HG03457 (cell line): ENCODE measurements at regions not wholly inside any gene's neighbourhood (a gene's known extent, or its start where the extent isn't known, plus 50 kb on each side); places are given as distances from the start of the nearest gene placed in this dataset.
"Not testable (repeated sequence)": the region's sequence is repeated elsewhere in the genome, so short reads cannot be mapped to it uniquely, and the experiment has no call there.

ENCODE experiments used
- ATAC-seq: cut with Tn5 transposase; IDR thresholded peaks from one replicate; pipeline ENCODE4 v1.9.1; 2021; ENCODE audit warnings: moderate number of reproducible peaks; ENCODE audit not compliant: unreplicated experiment

DNA sequence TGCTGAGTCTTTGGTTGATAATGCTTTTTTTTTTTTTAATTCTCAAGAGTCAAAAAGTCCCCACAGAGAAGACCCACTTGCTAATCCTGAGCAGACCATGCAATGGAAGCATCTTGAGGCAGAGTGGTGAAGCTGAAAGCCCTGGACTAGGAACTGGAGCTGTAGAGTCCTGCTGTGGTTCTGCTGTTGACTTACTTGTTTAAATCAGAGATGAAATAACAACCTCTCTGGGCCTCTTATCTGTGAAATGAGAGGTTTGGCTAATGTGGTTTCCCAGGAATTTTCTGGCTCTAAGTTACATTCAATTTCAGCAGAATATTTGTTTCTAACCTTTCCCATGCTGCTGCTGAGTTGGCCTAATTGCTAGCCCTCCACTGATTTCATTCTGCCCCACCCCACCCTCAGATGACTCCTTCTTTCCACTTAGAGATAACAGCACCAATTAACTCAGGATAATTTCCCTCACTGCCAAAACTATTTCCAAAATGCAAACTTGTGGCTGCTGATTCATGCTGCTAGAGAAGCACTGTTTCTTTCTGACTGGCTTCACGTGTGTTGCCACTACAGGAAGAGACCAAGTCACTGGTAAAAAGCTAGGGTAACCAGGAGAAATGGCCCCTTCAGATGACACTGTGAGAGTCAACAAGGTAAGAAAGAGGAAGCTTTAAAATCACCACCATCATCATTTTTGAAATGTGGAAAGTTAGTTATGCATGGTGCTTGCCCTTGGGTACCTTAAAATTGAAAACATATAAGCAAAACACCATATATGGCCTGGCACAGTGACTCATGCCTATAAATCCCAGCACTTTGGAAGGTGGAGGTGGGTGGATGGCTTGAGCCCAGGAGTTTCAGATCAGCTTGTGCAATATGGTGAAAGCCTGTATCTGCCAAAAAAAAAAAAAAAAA lies 326.4 kb downstream of the DCHS2 start:
- ATAC-seq = peak; percentile 84

DNA sequence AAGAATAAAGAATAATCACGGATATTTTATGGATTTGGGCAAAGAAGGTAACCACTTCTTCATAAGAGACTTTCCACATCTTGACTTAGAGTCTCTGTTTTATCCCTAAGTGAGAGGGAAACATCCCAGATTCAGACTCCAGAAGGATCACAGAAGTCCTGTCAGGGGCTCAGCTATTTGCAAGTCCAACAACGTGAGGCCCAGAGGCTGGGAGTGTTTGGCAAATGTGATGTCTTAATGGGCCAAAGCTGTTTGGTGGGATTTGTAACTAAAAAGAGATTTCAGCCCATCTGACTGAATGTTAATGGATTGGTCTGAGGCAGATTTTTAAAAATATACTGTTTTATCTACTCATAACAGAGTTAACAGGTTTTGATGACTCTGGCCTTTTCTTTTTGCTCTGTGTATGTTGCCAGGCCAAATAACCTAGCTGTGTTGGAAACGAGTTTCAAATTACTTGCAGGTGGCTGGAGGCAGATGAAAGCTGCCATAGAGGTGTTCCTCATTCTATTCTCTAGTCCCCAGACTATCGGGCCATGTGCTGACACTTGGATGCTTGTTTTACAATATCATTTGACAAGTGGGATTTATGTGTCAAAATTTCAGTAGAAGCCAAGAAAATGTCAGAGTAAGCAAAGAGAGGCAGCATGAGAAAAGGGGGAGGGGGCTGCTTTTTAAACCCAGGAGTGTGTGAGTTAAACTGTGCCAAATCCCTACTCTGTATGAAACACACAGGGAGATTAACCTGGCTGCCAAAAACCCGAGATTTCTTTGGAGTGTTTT lies 330.9 kb downstream of the DCHS2 start:
- ATAC-seq = no peak

DNA sequence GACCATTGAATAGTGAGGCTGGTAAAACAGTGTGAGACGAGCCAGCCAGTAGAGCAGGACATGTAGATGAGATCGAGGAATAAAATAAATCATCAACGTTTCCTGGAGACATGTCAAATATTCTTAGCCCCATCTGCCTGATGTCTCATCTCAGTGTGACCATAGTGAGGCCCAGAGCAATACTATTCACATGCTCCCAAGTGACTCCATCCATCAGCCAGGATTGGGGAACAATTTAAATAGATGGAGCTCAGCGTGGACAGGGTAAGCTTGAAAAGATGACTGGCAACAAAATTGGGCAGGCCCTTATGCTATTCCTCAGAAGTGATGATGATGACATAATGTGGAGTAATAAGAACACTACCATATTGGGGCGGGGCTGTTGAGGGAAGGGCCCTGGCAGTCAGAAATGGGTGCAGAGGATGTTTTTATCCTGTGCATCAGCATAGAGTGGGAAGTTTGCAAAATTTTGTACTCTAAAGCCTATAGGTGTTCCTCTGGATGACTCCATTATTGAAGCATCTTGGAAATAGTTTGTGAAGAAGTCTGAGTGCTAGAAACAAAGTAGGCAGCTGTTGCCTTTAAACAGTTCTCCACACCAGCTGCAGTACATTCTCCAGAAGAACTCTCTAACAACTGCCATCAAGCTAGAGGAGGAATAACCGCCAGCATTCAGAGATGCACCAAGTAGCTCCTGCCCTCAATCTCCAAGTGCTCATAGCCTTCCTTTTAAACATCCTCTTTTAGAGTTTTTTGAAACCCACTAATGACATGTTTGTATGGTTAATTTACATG lies 333.0 kb downstream of the DCHS2 start:
- ATAC-seq = no peak

DNA sequence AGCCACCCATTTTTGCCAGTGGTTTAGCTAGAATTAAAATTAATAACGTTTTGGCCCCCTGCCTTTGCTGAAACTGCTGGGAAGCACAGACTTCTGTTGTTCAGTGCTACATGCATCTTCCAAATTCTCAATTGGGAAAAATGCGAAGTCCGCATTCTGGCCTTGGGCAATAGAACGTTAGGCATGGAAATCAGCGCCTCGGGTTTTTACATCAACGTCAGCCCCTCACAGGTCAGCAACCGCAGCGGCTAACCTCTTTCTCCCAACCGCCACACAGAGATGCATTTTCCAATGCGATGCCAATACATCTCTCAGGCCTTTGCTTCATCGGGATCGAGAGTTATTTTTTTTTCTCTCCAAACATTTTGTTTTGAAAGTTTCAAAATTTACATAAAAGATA lies 339.1 kb downstream of the DCHS2 start:
- ATAC-seq = no peak

DNA sequence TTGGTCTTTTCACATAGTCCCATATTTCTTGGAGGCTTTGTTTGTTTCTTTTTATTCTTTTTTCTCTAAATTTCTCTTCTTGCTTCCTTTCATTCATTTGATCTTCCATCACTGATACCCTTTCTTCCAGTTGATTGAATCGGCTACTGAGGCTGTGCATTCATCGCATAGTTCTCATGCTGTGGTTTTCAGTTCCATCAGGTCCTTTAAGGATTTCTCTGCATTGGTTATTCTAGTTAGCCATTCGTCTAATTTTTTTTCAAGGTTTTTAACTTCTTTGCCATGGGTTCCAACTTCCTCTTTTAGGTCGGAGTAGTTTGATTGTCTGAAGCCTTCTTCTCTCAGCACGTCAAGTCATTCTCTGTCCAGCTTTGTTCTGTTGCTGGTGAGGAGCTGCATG lies 342.4 kb downstream of the DCHS2 start:
- ATAC-seq = not testable (repeated sequence)

DNA sequence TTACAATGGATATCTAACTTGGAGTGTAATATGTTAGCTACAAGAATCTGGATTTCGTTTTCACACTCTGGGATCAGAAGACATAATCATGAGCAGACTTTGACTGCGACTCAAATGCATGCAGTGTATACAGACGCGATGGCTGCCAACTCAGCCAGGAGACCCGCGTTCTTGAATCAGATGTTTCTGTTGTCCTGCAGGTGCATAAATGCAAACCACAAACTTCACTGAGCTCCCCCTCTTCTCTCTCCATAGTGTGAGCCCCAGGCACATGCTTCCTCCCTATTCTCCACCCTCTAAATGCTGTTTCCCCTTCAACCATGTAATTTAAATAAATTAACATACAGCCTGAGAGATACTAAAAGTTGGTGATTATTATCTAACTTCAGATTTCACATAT lies 347.9 kb downstream of the DCHS2 start:
- ATAC-seq = no peak

DNA sequence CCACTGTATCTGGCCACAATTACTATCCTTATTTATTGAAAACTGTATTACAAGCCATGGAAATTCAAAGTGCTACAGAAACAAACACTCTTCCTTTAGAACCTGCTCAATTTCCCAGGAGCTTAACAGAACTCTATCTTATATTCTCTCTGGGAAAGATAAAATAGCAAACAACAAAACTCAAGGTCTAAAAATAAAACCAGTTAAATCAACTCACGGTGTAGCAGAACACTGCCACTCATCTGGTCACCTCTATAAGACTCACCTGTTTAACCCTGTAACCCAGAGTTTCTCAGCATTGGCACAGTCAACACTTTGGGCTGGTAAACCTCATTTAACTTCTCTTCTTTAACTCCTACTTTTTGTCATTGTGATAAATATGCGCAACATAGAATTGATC lies 348.9 kb downstream of the DCHS2 start:
- ATAC-seq = no peak

DNA sequence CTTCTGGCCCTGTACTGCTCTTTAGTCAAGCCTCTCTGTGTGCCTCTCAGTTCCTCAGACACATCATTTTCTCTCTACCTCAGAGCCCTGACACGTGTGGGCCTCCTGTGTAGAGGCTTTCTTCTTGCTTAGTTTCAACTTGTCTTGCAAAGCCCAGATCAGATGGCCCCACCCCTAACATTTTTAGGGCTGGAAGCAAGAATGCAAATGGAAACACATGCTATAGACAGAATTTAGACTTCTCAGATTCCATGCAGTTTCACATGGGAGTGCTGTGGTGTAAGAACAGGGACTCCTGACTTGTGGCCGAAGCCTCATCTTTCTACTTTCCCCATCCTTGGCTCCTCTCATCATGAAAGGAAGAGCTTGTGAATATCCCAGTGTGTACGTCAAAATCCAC lies 350.7 kb downstream of the DCHS2 start:
- no peak for ATAC-seq

DNA sequence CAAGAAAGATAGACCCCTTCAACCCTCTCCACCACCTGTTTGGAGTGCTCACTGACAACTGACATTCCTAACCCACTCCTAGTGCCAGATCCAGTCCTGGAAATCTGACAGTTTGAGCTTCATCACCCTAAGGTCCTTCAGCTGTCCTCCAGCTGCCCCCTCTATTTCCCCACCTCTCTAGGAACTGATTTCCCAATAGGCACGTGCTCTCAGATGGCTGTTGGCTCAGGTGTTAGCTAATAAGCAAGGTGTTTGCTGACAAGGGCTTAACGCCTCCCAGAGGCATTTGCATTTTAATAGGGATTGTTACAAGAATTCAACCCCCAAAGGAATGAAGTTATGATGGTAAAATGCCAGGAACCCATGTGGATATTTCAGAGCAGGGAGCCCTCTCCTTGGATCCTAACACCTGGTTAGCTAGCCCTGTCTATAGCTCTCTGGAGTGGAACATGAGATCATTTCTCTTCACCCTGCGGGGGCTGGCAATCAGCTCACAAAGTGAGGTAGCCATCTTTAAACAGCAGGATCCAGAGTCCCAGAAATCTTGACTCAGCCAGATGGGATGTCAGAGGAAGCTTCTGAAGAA lies 348.5 kb upstream of the SFRP2 start:
- no peak for ATAC-seq

DNA sequence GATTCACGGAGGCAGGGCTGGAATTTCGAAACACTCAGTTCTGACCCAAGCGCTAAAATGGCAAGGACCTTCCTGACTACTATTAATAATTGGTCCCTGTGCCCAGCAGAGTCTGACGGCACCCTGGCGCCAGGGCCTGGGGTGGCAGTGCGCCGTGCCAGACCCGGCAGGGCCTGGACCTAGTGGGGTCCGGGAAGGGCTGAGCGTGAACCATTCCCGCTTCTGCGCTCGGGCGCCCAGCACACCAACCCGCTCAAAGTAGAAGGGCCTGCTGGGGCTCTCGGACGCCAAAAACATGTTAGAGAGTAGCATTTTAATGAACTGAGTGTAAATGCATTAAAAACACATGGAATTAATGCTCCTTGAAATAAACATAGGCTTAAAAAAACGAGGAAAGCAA lies 346.7 kb upstream of the SFRP2 start:
- no peak for ATAC-seq

DNA sequence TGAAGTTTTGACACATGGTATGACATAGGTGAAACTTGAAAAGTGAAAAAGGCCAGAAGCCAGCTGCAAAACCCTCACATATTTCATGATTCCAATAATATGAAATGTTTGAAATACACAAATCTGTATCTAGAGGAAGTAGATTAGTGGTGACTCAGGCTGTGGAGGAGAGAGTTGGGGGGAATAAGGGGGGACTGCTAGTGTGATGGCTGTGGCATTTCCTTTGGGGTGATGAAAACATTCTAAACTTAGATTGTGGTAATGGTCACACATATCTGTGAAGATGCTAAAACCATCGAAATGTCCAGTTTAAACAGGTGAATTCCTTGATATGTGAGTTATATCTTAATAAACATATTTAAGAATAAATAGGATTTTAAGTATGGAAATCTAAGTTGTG lies 343.5 kb upstream of the SFRP2 start:
- no peak for ATAC-seq

DNA sequence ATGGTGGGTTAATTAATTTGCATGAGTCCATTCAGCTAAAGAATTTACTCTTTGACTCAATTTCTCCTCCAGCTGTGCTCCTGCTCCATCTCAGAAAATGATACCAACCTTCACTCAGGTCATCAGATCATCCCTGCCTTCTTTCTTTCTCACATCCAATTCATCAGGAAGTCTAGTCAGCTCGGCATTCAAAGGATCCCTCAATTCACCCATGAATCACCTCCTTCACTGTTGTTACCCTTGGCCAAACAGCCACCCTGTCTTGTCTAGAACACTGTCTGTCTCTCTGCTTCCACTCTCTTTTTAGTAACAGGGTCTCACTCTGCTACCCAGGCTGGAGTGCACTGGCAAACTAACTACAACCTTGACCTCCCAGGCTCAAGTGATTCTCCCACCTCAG lies 337.4 kb upstream of the SFRP2 start:
- ATAC-seq = no peak

DNA sequence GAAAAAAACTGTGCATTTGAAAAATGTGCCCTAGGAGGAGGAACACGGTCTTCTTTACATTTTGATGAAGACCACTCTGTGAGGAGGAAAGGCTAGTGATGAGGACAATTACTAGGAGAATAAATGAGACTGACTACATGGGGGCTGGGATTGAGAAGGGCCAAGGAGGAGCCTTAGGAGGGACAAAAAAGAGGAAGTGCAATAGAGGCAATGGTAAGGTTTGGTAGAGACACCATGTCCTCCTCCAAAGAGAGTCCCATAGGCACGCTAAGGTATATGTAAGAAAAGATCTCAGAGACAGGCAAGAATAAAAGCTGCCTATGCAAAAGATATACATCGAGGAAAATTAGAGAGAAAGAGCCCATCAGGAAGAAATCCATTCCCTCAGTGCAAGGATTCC lies 336.5 kb upstream of the SFRP2 start:
- no peak for ATAC-seq

DNA sequence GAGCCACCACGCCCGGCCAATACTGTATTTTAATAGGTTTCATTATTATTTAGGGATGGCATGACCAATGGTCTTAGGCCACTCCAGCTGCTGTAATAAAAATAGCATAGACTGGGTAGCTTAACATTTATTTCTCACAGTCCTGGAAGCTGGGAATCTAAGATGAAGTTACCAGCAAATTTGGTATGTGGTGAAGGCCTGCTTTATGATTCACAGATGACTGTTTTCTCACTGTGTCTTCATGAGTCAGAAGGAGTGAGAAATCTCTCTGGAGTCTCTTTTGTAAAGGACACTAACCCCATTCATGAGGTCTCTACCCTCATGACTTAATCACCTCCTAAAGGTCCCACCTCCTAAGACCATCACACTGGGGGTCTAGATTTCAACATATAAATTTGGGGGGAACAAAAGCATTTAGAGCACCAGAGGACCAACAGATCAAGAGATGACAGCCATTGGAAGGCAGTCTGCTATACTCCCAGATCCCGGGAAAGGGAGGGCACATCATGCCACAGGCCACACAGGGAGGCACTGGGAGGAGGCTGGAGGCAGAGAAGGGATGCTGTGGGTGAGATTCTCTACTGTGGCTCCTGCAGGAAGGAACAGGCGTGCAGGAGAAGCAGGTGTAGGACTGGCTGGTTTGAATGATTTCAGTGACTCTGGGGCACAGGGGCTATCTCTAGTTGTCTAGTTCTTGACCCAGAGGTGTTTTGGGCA lies 335.8 kb upstream of the SFRP2 start:
- no peak for ATAC-seq

DNA sequence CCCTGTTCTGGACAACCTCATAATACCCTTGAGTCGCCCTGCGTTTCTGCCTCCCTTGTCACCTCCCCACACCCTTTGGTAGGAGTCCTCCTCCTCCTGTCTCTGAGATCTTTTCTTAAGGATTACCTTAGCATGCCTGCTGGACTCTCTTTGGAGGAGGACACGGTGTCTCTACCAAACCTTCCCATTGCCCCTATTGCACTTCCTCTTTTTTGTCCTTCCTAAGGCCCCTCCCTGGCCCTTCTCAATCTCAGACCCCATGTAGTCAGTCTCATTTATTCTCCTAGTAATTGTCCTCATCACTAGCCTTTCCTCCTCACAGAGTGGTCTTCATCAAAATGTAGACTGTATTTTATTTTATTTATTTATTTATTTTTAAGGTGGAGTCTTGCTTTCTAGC lies 335.0 kb upstream of the SFRP2 start:
- ATAC-seq = no peak

DNA sequence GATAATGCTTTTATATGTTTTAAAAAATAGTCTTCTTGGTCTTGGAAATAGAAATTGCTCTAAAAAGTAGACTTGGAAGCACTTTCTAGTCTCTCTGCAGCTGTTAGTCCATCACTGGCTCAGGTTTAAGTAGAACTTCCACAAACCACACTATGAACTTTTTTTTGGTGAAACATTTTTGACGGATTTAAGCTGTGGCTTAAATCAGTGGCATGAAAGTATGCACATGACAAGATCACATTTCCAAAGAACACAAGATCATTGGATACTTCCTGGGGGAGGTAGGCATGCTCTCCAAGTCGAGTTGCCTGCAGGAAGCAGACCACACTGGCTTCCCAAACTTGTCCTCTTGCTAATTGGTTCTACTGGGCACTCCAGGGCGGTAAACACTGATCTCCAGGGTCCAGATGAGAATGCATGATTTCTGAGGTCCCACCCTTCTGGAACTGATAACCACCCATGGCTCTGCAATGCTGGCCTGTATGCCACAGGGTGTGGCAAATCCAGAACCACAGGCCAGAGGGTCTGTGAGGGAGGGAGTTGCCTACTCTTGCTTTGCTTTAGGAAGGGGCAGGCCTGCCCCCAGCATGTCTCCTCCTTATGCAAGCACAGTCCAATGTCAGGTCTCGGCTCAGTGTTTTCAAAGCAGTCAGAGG lies 331.9 kb upstream of the SFRP2 start:
- ATAC-seq = no peak

DNA sequence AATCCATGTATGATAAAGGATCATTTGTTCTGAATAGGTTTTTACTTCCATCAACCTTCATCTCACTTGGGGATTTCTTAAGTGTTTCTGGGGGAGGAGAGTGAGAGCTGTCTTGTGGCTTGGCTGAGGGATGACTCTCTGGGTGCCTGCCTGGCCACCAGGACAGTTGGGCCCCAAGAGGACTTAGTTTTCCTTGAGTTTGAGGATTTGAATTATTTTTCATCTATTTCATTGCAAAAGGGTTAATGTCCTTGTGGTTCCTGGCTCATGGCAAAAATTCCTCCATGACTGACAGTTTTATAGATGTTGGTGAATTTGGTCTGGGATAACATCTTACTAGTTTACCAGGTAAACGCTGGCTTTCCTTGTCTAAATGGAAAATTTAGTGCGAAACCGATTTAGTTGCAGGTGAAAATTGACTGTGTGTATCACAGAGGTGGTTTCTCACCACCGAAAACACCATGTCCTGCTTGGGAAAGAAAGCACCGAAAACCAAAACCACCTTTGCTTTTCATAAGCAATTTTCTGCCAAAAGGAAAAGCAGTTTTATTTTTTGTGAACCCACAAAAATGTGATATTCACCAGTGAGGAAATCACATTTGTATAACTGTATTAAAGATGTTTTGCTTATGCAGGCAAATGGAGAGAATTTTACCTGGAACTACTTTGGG lies 331.3 kb upstream of the SFRP2 start:
- ATAC-seq = no peak

DNA sequence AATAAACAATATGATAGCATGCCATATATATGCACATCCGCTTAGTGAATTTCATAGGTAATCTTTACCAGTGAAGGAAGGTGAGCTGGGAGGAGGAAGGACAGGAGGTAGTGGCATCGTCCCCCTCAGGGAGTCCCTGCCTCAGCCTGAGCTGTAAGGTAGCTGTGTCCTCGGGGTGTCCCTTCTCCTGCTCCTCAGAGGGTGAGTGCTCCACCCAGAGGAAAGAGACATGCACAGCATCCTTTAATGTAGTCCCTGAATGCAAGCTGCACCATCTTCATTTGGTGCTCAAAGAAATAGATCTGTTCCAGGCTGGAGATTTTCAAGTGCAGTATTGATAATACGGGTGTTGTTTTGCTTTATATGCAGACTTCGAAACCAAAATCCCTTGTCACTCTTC lies 330.4 kb upstream of the SFRP2 start:
- no peak for ATAC-seq

DNA sequence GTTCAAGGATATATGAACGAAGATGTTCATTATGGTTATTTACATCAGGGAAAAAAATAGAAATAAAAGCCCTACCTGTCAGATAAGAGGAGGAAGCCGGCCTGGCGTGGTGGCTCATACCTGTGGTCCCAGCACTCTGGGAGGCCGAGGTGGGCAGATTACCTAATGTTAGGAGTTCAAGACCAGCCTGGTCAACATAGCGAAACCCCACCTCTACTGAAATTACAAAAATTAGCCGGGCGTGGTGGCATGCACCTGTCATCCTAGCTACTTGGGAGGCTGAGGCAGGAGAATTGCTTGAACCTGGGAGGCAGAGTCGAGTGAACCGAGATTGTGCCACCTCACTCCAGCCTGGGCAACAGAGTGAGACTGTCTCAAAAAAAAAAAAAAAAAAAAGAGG lies 328.8 kb upstream of the SFRP2 start:
- not testable (repeated sequence) for ATAC-seq
